GM12878 (cell line): ENCODE measurements at regions not wholly inside any gene's neighbourhood (a gene's known extent, or its start where the extent isn't known, plus 50 kb on each side); places are given as distances from the start of the nearest gene placed in this dataset.

Experiments
- ATAC-seq: fragments of 200-7000 bp; cut with Tn5 transposase; 3 replicates; pipeline ENCODE4 v1.9.1; 2020; ENCODE audit warnings: mild to moderate bottlenecking, moderate library complexity
- BruUV-seq: library from RNA; stranded (reverse); fragments of 400-500 nt; replicated peaks from 2 replicates; lab custom pipeline; 2021; lab: Mats Ljungman, UMichigan
- CTCF ChIA-PET: fragments of 300-600 bp; sonication (Branson Sonifier 250); formaldehyde crosslinking; extraction: SDS; loops from one replicate; lab custom pipeline; 2021; ENCODE audit warnings: inconsistent platforms; lab: Yijun Ruan, JAX
- POLR2A ChIA-PET: fragments of 350-600 bp; formaldehyde crosslinking; extraction: SDS; loops from one replicate; lab custom pipeline; 2021; ENCODE audit warnings: inconsistent platforms; lab: Charles Lee
- RAD21 ChIA-PET: fragments of 300-600 bp; sonication (Branson Sonifier 250); formaldehyde crosslinking; loops from one replicate; lab custom pipeline; 2023; ENCODE audit warnings: antibody characterized with exemption; ENCODE audit not compliant: unreplicated experiment; lab: Charles Lee
- SMC1A ChIA-PET: fragments of 300-600 bp; sonication (Branson Sonifier 250); formaldehyde crosslinking; loops from one replicate; lab custom pipeline; 2023; ENCODE audit not compliant: unreplicated experiment, uncharacterized antibody; lab: Charles Lee
- DNase-seq: peaks from one replicate; pipeline ENCODE4 v3.0.0-alpha.2; 2011; ENCODE audit warnings: low read depth, low spot score
- FAIRE-seq: peaks from 3 replicates; lab custom pipeline; 2011; peaks lifted over from hg19 to GRCh38; lab: Jason Lieb, UNC
- H2AFZ ChIP-seq: 2 replicates; pipeline ENCODE4 v1.6.0; 2011; ENCODE audit warnings: low read depth, low read length, control low read depth; ENCODE audit not compliant: control insufficient read depth
- H3K27ac ChIP-seq: 2 replicates; pipeline ENCODE4 v1.5.1; 2011; ENCODE audit warnings: control low read depth; ENCODE audit not compliant: control insufficient read depth, insufficient read depth
- H3K27me3 ChIP-seq, 2 experiments: replicated peaks in 1 of 2; 2 replicates each; pipeline versions ENCODE4 v1.6.0 to v1.6.1; 2011; ENCODE audit warnings: low read length in 1 of 2; ENCODE audit not compliant: control insufficient read depth in 2 of 2, insufficient read depth in 2 of 2
- H3K36me3 ChIP-seq, 2 experiments: 2 replicates each; pipeline ENCODE4 v1.5.1; 2011; ENCODE audit warnings: low read length in 1 of 2; ENCODE audit not compliant: control insufficient read depth in 2 of 2, insufficient read depth in 2 of 2
- H3K4me1 ChIP-seq: 2 replicates; pipeline ENCODE4 v1.6.1; 2011; ENCODE audit warnings: mild to moderate bottlenecking, low read length, moderate library complexity, mixed read lengths; ENCODE audit not compliant: control insufficient read depth, insufficient read depth
- H3K4me2 ChIP-seq: 2 replicates; pipeline ENCODE4 v1.6.0; 2011; ENCODE audit warnings: control low read depth; ENCODE audit not compliant: control insufficient read depth, insufficient read depth
- H3K4me3 ChIP-seq: fragments of 200-600 bp; sonication (generic); 2 replicates; pipeline ENCODE4 v1.5.1; 2016
- H3K79me2 ChIP-seq: 2 replicates; pipeline ENCODE4 v1.6.0; 2011; ENCODE audit warnings: low read length; ENCODE audit not compliant: control insufficient read depth, insufficient read depth
- H3K9ac ChIP-seq: 2 replicates; pipeline ENCODE4 v1.8.0; 2011; ENCODE audit warnings: low read length, control low read depth, mixed read lengths; ENCODE audit not compliant: control insufficient read depth, insufficient read depth
- H3K9me3 ChIP-seq: replicated peaks from 3 replicates; pipeline ENCODE4 v1.5.1; 2011; ENCODE audit warnings: mild to moderate bottlenecking, low read length; ENCODE audit not compliant: control insufficient read depth, insufficient read depth
- H4K20me1 ChIP-seq: 2 replicates; pipeline ENCODE4 v1.6.0; 2011; ENCODE audit not compliant: control insufficient read depth, insufficient read depth
- CBFB ChIP-seq: IDR thresholded peaks from 2 replicates; pipeline ENCODE4 v1.6.1; 2016; ENCODE audit warnings: antibody characterized with exemption, low read depth
- CREM ChIP-seq: IDR thresholded peaks from 2 replicates; pipeline ENCODE4 v1.6.1; 2014; ENCODE audit warnings: antibody characterized with exemption, low read depth
- FOXM1 ChIP-seq: IDR thresholded peaks from 2 replicates; pipeline ENCODE4 v1.6.1; 2012; ENCODE audit warnings: low read depth, mild to moderate bottlenecking, inconsistent platforms, low read length, moderate library complexity
- MEF2A ChIP-seq: IDR thresholded peaks from 2 replicates; pipeline ENCODE4 v1.6.1; 2011; ENCODE audit warnings: low read depth, mild to moderate bottlenecking, low read length, moderate library complexity; ENCODE audit not compliant: insufficient read depth
- NFIC ChIP-seq: IDR thresholded peaks from 2 replicates; pipeline ENCODE4 v1.6.1; 2012; ENCODE audit warnings: low read depth, mild to moderate bottlenecking, inconsistent platforms, low read length, moderate library complexity
- SMC3 ChIP-seq: IDR thresholded peaks from 2 replicates; pipeline ENCODE4 v1.6.1; 2011; ENCODE audit warnings: low read length, improper control_type of control experiment, borderline replicate concordance
- TCF3 ChIP-seq: IDR thresholded peaks from 2 replicates; pipeline ENCODE4 v1.6.1; 2012; ENCODE audit warnings: low read depth, mild to moderate bottlenecking, low read length, borderline replicate concordance; ENCODE audit not compliant: insufficient read depth
- ZNF384 ChIP-seq: IDR thresholded peaks from 2 replicates; pipeline ENCODE4 v1.6.1; 2012; ENCODE audit warnings: low read depth, mild to moderate bottlenecking, low read length, improper control_type of control experiment, borderline replicate concordance
- WGBS: methylation state at CpG from one replicate; pipeline ENCODE4 v1.1.6; 2016; ENCODE audit warnings: low lambda C conversion rate; ENCODE audit not compliant: insufficient replicate concordance, insufficient coverage; ENCODE audit errors: missing lambda C conversion rate; 5-methylcytosine and 5-hydroxymethylcytosine counted together
- in situ Hi-C: fragments of 300-500 bp; cut with MboI; formaldehyde crosslinking; loops from 9 replicates; pipeline ENCODE4 v1.14.3; 2018; ENCODE audit warnings: mixed read lengths
- intact Hi-C: fragments of 100-400 bp; cut with micrococcal nuclease; formaldehyde crosslinking; loops from one replicate; pipeline ENCODE4 v1.14.2; 2022; ENCODE audit not compliant: unreplicated experiment
- TF ChIP-seq, protein P1 (sequence below): fragments of 450-650 bp; IDR thresholded peaks from 2 replicates; pipeline ENCODE4 v1.6.1; 2016; ENCODE audit warnings: mild to moderate bottlenecking
- TF ChIP-seq, protein P2 (sequence below): fragments of 450-650 bp; IDR thresholded peaks from 2 replicates; pipeline ENCODE4 v1.6.1; 2017; ENCODE audit warnings: borderline replicate concordance
- TF ChIP-seq, protein P3 (sequence below): fragments of 450-650 bp; IDR thresholded peaks from 2 replicates; pipeline ENCODE4 v1.6.1; 2017; ENCODE audit warnings: antibody characterized with exemption, mild to moderate bottlenecking, moderate library complexity
- TF ChIP-seq, protein P4 (sequence below): fragments of 450-650 bp; IDR thresholded peaks from 2 replicates; pipeline ENCODE4 v1.6.1; 2016; ENCODE audit warnings: mild to moderate bottlenecking
- TF ChIP-seq, protein P5 (sequence below): fragments of 450-650 bp; IDR thresholded peaks from 2 replicates; pipeline ENCODE4 v1.6.1; 2016; ENCODE audit warnings: mild to moderate bottlenecking, moderate library complexity, borderline replicate concordance

DNA sequence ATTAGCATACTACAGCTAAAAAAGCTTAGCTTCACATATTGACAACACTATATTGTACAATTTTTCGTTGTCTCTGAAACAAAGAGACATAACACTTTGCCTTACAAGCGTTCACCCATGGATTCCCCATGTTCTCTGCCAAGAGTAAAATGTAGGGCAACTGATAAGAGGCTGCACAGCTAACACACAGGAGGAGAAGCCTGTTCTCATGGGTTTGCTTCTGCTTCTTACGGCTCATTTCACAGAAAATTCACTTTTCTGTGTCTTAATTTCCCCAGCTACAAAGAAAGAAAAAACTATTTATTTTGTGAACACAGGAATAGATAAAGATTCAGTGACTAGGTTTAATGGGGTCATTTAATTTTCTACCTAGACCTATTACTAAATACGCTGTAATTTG lies 182.8 kb upstream of the DLGAP1 start:
- FAIRE-seq (no peak), DNase-seq (no peak)
- RAD21 ChIA-PET = interaction anchor here (1.3 to 5.4 kb wide), 3 partner anchors 187 to 368 kb away, joined by 3 to 39 read pairs (median 3); no protein-coding TSS in a partner anchor
- no peak overlapping the region for H3K4me3 ChIP-seq
- H3K27me3 ChIP-seq = no peaks in the 10 kb centered on the region
- no peak overlapping the region for H3K4me2 ChIP-seq
- no peak overlapping the region for H2AFZ ChIP-seq
- no peak overlapping the region for H3K9ac ChIP-seq
- H3K9me3 ChIP-seq = no peaks in the 10 kb centered on the region; the same call in 2 of the 3 replicates
- no peaks in the 10 kb centered on the region for H3K36me3 ChIP-seq
- intact Hi-C loops (loop anchor here (5.0 to 10.0 kb wide), 4 partner anchors 181 to 533 kb away; partner anchors contain the start of gene DLGAP1), in situ Hi-C loops (no loop called here)
- CTCF ChIA-PET = interaction anchor here (0.6 to 3.2 kb wide), 4 partner anchors 87 to 695 kb away, joined by 3 to 15 read pairs (median 3); no protein-coding TSS in a partner anchor
- peaks cover 3% of the 10 kb centered on the region for H3K4me1 ChIP-seq
- POLR2A ChIA-PET = interaction anchor here (1.4 to 1.9 kb wide), 3 partner anchors 39 to 385 kb away, joined by 3 to 4 read pairs (median 4); no protein-coding TSS in a partner anchor
- SMC1A ChIA-PET = interaction anchor here (1.0 to 4.1 kb wide), 6 partner anchors 40 to 386 kb away, joined by 4 to 33 read pairs (median 4); no protein-coding TSS in a partner anchor
- BruUV-seq = no TSS peak
- WGBS = 42% methylated on average over 4 of the region's 4 CpGs
- TF ChIP-seq CBFB (no peak), SMC3 (no peak), ZNF384 (no peak), MEF2A (no peak), NFIC (no peak), TCF3 (no peak), FOXM1 (no peak), CREM (no peak)
- TF ChIP-seq, protein P1, sequence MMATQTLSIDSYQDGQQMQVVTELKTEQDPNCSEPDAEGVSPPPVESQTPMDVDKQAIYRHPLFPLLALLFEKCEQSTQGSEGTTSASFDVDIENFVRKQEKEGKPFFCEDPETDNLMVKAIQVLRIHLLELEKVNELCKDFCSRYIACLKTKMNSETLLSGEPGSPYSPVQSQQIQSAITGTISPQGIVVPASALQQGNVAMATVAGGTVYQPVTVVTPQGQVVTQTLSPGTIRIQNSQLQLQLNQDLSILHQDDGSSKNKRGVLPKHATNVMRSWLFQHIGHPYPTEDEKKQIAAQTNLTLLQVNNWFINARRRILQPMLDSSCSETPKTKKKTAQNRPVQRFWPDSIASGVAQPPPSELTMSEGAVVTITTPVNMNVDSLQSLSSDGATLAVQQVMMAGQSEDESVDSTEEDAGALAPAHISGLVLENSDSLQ = no peak
- TF ChIP-seq, protein P2, sequence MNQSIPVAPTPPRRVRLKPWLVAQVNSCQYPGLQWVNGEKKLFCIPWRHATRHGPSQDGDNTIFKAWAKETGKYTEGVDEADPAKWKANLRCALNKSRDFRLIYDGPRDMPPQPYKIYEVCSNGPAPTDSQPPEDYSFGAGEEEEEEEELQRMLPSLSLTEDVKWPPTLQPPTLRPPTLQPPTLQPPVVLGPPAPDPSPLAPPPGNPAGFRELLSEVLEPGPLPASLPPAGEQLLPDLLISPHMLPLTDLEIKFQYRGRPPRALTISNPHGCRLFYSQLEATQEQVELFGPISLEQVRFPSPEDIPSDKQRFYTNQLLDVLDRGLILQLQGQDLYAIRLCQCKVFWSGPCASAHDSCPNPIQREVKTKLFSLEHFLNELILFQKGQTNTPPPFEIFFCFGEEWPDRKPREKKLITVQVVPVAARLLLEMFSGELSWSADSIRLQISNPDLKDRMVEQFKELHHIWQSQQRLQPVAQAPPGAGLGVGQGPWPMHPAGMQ = no peak
- TF ChIP-seq, protein P3, sequence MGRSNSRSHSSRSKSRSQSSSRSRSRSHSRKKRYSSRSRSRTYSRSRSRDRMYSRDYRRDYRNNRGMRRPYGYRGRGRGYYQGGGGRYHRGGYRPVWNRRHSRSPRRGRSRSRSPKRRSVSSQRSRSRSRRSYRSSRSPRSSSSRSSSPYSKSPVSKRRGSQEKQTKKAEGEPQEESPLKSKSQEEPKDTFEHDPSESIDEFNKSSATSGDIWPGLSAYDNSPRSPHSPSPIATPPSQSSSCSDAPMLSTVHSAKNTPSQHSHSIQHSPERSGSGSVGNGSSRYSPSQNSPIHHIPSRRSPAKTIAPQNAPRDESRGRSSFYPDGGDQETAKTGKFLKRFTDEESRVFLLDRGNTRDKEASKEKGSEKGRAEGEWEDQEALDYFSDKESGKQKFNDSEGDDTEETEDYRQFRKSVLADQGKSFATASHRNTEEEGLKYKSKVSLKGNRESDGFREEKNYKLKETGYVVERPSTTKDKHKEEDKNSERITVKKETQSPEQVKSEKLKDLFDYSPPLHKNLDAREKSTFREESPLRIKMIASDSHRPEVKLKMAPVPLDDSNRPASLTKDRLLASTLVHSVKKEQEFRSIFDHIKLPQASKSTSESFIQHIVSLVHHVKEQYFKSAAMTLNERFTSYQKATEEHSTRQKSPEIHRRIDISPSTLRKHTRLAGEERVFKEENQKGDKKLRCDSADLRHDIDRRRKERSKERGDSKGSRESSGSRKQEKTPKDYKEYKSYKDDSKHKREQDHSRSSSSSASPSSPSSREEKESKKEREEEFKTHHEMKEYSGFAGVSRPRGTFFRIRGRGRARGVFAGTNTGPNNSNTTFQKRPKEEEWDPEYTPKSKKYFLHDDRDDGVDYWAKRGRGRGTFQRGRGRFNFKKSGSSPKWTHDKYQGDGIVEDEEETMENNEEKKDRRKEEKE = no peak
- TF ChIP-seq, protein P4, sequence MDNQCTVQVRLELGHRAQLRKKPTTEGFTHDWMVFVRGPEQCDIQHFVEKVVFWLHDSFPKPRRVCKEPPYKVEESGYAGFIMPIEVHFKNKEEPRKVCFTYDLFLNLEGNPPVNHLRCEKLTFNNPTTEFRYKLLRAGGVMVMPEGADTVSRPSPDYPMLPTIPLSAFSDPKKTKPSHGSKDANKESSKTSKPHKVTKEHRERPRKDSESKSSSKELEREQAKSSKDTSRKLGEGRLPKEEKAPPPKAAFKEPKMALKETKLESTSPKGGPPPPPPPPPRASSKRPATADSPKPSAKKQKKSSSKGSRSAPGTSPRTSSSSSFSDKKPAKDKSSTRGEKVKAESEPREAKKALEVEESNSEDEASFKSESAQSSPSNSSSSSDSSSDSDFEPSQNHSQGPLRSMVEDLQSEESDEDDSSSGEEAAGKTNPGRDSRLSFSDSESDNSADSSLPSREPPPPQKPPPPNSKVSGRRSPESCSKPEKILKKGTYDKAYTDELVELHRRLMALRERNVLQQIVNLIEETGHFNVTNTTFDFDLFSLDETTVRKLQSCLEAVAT = no peak
- TF ChIP-seq, protein P5, sequence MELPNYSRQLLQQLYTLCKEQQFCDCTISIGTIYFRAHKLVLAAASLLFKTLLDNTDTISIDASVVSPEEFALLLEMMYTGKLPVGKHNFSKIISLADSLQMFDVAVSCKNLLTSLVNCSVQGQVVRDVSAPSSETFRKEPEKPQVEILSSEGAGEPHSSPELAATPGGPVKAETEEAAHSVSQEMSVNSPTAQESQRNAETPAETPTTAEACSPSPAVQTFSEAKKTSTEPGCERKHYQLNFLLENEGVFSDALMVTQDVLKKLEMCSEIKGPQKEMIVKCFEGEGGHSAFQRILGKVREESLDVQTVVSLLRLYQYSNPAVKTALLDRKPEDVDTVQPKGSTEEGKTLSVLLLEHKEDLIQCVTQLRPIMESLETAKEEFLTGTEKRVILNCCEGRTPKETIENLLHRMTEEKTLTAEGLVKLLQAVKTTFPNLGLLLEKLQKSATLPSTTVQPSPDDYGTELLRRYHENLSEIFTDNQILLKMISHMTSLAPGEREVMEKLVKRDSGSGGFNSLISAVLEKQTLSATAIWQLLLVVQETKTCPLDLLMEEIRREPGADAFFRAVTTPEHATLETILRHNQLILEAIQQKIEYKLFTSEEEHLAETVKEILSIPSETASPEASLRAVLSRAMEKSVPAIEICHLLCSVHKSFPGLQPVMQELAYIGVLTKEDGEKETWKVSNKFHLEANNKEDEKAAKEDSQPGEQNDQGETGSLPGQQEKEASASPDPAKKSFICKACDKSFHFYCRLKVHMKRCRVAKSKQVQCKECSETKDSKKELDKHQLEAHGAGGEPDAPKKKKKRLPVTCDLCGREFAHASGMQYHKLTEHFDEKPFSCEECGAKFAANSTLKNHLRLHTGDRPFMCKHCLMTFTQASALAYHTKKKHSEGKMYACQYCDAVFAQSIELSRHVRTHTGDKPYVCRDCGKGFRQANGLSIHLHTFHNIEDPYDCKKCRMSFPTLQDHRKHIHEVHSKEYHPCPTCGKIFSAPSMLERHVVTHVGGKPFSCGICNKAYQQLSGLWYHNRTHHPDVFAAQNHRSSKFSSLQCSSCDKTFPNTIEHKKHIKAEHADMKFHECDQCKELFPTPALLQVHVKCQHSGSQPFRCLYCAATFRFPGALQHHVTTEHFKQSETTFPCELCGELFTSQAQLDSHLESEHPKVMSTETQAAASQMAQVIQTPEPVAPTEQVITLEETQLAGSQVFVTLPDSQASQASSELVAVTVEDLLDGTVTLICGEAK = no peak
- TF ChIP-seq, all 136 proteins: peak for 0
- no peak overlapping the region for H3K27ac ChIP-seq
- no peak for ATAC-seq
- no peaks in the 10 kb centered on the region for H3K79me2 ChIP-seq
- no peaks in the 10 kb centered on the region for H4K20me1 ChIP-seq
